Endodermal cell (in vitro differentiated cells): ENCODE measurements at regions not wholly inside any gene's neighbourhood (a gene's known extent, or its start where the extent isn't known, plus 50 kb on each side); places are given as distances from the start of the nearest gene placed in this dataset.
"Not testable (repeated sequence)": the region's sequence is repeated elsewhere in the genome, so short reads cannot be mapped to it uniquely, and the experiment has no call there.

Source experiments
- DNase-seq: peaks from one replicate; pipeline ENCODE4 v3.0.0-alpha.2; 2017
- H3K27ac ChIP-seq: 2 replicates; pipeline ENCODE4 v1.5.1; 2013; ENCODE audit warnings: mild to moderate bottlenecking, low read depth, low read length, moderate library complexity
- H3K27me3 ChIP-seq: 2 replicates; pipeline ENCODE4 v1.6.1; 2013; ENCODE audit warnings: mild to moderate bottlenecking, low read length, moderate library complexity; ENCODE audit not compliant: insufficient read depth, control insufficient read depth, poor library complexity, severe bottlenecking
- H3K36me3 ChIP-seq: 2 replicates; pipeline ENCODE4 v1.7.0; 2013; ENCODE audit warnings: mild to moderate bottlenecking, low read length, moderate library complexity; ENCODE audit not compliant: control insufficient read depth, insufficient read depth
- H3K4me1 ChIP-seq: one replicate; pipeline ENCODE4 v1.7.0; 2013; ENCODE audit warnings: low read length; ENCODE audit not compliant: control insufficient read depth, insufficient read depth
- H3K4me3 ChIP-seq: 2 replicates; pipeline ENCODE4 v1.5.1; 2013; ENCODE audit warnings: mild to moderate bottlenecking, low read length, moderate library complexity
- H3K9ac ChIP-seq: 2 replicates; pipeline ENCODE4 v1.6.1; 2013; ENCODE audit warnings: mild to moderate bottlenecking, low read length, moderate library complexity; ENCODE audit not compliant: poor library complexity, severe bottlenecking; ENCODE audit errors: extremely low read depth
- H3K9me3 ChIP-seq: 2 replicates; pipeline ENCODE4 v1.6.1; 2013; ENCODE audit warnings: mild to moderate bottlenecking, low read length, moderate library complexity; ENCODE audit not compliant: control insufficient read depth
- H3K27ac Mint-ChIP-seq: 2 replicates; pipeline ENCODE4 v1.8.0; 2020; ENCODE audit warnings: mixed read lengths
- H3K27me3 Mint-ChIP-seq: 2 replicates; pipeline ENCODE4 v1.8.0; 2021; ENCODE audit warnings: mild to moderate bottlenecking, mixed read lengths; ENCODE audit not compliant: insufficient read depth
- H3K36me3 Mint-ChIP-seq: 2 replicates; pipeline ENCODE4 v1.8.0; 2020; ENCODE audit warnings: low read depth, mixed read lengths
- H3K4me1 Mint-ChIP-seq: 2 replicates; pipeline ENCODE4 v1.8.0; 2020; ENCODE audit warnings: mixed read lengths
- H3K4me3 Mint-ChIP-seq: 2 replicates; pipeline ENCODE4 v1.8.0; 2020; ENCODE audit warnings: mild to moderate bottlenecking, moderate library complexity, mixed read lengths
- H3K9me3 Mint-ChIP-seq: 2 replicates; pipeline ENCODE4 v1.8.0; 2020; ENCODE audit warnings: mild to moderate bottlenecking, mixed read lengths
- CTCF ChIP-seq: fragments of 200-600 bp; sonication (generic); conservative IDR thresholded peaks from 2 replicates; pipeline ENCODE4 v1.5.0; 2021; ENCODE audit warnings: antibody characterized with exemption, mild to moderate bottlenecking
- WGBS, 2 experiments: methylation state at CpG; one replicate each; pipeline versions ENCODE4 v1.1.5 to v1.1.7; 2013; ENCODE audit warnings: missing lambda C conversion rate in 2 of 2, mixed read lengths in 1 of 2; ENCODE audit not compliant: insufficient coverage in 1 of 2, insufficient read length in 1 of 2; 5-methylcytosine and 5-hydroxymethylcytosine counted together

GRCh38 chr17:63042256-63042812 lies 76.3 kb downstream of the TANC2 start:
- no peak overlapping the region for H3K4me3 Mint-ChIP-seq
- Histone ChIP-seq H3K4me3 (no peak overlapping the region), H3K9ac (no peak overlapping the region), H3K4me1 (no peaks in the 10 kb centered on the region), H3K36me3 (no peaks in the 10 kb centered on the region), H3K9me3 (no peaks in the 10 kb centered on the region), H3K27ac (no peak overlapping the region), H3K27me3 (no peaks in the 10 kb centered on the region)
- peaks cover 7% of the 10 kb centered on the region for H3K4me1 Mint-ChIP-seq
- TF ChIP-seq CTCF, result no peak
- no peaks in the 10 kb centered on the region for H3K36me3 Mint-ChIP-seq
- H3K27ac Mint-ChIP-seq, result no peak overlapping the region
- H3K27me3 Mint-ChIP-seq, result no peaks in the 10 kb centered on the region
- WGBS, 2 experiments, result 60% methylated on average over 1 of the region's 2 CpGs; no CpG with 5 or more reads in 1 of the 2 experiments
- H3K9me3 Mint-ChIP-seq, result no peaks in the 10 kb centered on the region
- DNase-seq, result no peak

- not testable (repeated sequence) for H3K36me3 Mint-ChIP-seq, H3K27ac ChIP-seq, H3K36me3 ChIP-seq, H3K4me1 Mint-ChIP-seq, H3K9ac ChIP-seq, H3K9me3 Mint-ChIP-seq, H3K4me1 ChIP-seq, H3K9me3 ChIP-seq, H3K4me3 ChIP-seq, DNase-seq, H3K27me3 ChIP-seq, H3K27me3 Mint-ChIP-seq, H3K27ac Mint-ChIP-seq, H3K4me3 Mint-ChIP-seq
- 71 to 91% methylated on average over 1 to 2 of the region's 2 CpGs for WGBS, 2 experiments
These were observed 91.5 kb downstream of the TANC2 start for GRCh38 chr17:63057560-63057959.

- Histone ChIP-seq H3K27me3 (no peaks in the 10 kb centered on the region), H3K9me3 (no peaks in the 10 kb centered on the region), H3K36me3 (no peaks in the 10 kb centered on the region), H3K9ac (no peak overlapping the region), H3K4me1 (no peaks in the 10 kb centered on the region), H3K4me3 (no peak overlapping the region), H3K27ac (no peak overlapping the region)
- no peak overlapping the region for H3K4me3 Mint-ChIP-seq
- H3K27ac Mint-ChIP-seq, result no peak overlapping the region
- H3K27me3 Mint-ChIP-seq, result no peaks in the 10 kb centered on the region
- H3K36me3 Mint-ChIP-seq, result no peaks in the 10 kb centered on the region
- no peak for DNase-seq
- no peaks in the 10 kb centered on the region for H3K9me3 Mint-ChIP-seq
- no peak for TF ChIP-seq CTCF
- peaks cover 2% of the 10 kb centered on the region for H3K4me1 Mint-ChIP-seq
- 89% methylated on average over 4 of the region's 4 CpGs; no CpG with 5 or more reads in 1 of the 2 experiments for WGBS, 2 experiments
These were observed 100.3 kb downstream of the TANC2 start for GRCh38 chr17:63066158-63066813.
